ENCODE measurements at regions not wholly inside any gene's neighbourhood (a gene's known extent, or its start where the extent isn't known, plus 50 kb on each side); places are given as distances from the start of the nearest gene placed in this dataset.

DNA sequence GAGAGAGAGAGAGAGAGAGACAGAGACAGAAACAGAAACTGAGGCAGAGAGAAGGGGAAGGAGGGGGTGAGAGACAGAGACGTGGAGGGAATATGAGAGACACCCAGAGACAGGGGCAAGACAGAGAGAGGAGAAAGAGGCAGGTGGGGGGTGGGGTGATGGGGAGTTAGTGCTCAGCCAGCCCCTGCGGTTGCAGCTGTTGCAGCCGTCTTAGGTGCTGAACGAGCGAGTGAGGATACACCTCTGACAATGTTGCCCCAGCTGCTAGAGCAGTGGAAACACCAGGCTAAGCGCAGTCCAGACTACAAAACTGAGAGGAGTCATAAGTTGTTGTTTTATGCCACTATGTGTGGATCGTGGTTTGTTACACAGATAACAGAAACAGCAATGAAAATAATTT, 328.2 kb upstream of the SHH start:
- TF ChIP-seq ZFX (IDR thresholded peaks at IDR 0.05): no peak
- TF ChIP-seq, protein P1, sequence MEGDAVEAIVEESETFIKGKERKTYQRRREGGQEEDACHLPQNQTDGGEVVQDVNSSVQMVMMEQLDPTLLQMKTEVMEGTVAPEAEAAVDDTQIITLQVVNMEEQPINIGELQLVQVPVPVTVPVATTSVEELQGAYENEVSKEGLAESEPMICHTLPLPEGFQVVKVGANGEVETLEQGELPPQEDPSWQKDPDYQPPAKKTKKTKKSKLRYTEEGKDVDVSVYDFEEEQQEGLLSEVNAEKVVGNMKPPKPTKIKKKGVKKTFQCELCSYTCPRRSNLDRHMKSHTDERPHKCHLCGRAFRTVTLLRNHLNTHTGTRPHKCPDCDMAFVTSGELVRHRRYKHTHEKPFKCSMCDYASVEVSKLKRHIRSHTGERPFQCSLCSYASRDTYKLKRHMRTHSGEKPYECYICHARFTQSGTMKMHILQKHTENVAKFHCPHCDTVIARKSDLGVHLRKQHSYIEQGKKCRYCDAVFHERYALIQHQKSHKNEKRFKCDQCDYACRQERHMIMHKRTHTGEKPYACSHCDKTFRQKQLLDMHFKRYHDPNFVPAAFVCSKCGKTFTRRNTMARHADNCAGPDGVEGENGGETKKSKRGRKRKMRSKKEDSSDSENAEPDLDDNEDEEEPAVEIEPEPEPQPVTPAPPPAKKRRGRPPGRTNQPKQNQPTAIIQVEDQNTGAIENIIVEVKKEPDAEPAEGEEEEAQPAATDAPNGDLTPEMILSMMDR (conservative IDR thresholded peaks at IDR 0.05): no peak
- H3K27ac ChIP-seq: no peak overlapping the region

DNA sequence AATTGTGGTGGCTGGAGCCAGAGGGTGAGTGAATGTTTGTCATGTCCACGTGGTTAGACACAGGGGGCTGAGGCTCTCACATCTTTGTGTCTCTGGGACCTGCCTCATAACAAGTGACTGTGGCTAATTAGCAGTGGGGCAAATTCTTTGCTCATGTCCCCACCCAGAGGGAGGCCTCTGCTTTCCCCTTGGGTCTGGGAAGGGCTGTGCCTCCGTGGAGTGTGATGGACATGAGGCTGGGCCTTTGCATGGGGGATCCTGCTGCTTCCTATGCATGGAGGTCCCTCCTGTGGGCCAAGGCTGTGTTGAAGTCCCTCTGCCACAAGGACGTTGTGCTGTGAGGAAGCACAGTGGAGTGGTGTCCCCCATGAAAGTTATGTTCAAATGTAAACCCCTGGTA, 327.4 kb upstream of the SHH start:
- H3K27ac ChIP-seq: no peak overlapping the region
- TF ChIP-seq ZFX (IDR thresholded peaks at IDR 0.05): no peak
- TF ChIP-seq, protein P1 (conservative IDR thresholded peaks at IDR 0.05): no peak

DNA sequence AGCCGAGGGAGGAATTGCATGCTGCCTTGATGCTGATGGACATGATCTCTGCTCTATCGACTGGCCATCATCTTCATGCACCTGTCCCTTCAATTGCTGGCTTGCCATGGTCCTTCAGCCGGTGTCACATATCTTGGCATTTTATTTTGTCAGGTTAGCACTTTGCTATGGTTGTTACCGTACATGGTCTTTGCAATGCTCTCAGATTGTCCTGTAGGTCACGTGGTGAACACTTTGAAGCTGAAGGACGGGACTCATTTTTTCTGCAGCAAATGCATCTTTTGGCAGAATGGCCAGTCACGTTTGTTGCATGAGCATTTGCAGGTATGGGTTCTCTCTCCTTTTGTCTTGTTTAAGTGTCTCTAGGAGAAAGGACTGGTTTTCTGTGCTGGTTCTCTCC, 326.8 kb upstream of the SHH start:
- no peak overlapping the region for H3K27ac ChIP-seq
- TF ChIP-seq, protein P1 (conservative IDR thresholded peaks at IDR 0.05): no peak
- no peak for TF ChIP-seq ZFX (IDR thresholded peaks at IDR 0.05)

DNA sequence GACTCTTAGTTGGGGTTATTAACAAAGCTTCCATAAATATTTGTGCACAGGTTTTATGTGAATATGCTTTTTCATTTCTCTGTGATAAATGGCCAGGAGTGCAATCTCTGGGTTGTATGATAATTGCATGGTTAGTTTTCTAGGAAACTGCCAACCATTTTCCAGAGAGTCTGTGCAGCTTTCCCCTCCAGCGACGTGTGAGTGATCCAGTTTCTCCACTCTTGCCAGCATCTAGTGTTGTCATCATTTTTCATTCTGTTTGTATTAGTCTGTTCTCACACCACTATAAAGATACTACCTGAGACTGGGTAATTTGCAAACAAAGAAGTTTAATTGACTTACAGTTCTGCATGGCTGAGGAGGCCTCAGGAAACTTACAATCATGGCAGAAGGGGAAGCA, 319.6 kb upstream of the SHH start:
- H3K27ac ChIP-seq: no peak overlapping the region

DNA sequence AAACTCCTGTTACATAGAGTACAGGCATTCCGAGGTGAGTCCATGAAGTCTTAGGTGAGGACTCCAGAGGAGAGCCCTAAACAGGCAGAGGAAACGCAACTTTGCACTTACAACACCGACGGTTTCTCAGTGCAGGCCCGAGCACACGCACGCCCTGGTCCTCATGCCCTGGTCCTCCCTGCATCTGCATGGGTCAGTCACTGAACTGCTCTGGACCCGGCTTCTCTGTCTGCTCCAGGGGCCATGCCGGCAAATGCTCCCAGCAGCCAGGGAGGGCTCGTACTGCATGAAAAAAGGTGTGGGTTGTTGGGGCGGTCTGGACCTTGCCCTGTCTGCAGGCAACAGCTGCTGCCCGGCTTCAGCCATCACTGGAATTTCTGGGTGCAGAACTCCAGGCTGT, 317.3 kb upstream of the SHH start:
- H3K27ac ChIP-seq: no peak overlapping the region
- TF ChIP-seq, protein P1 (conservative IDR thresholded peaks at IDR 0.05): no peak
- TF ChIP-seq ZFX (IDR thresholded peaks at IDR 0.05): no peak

More for the DNA sequence above, 319.6 kb upstream of the SHH start:
- no peak for TF ChIP-seq ZFX (IDR thresholded peaks at IDR 0.05)
- TF ChIP-seq, protein P1 (conservative IDR thresholded peaks at IDR 0.05): no peak

DNA sequence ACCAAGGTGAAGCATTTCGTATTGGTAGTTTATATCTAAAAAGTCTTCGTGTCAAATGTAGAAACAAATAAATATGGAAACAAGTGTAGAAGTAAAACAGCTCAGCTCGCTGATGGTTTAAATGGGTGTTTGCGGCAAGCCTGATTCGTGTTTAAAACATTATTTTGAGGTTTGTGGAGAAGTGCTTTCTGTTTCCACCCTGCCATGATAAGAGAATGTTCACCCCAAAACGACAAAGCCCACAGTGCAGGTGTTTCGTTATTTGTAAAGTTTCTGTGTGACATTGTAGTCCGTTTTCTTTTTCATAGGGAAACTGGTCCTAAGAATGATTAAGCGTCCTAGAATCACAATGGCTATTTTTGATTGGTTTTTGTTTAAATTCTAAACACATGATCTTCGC, 316.2 kb upstream of the SHH start:
- no peak overlapping the region for H3K27ac ChIP-seq
- TF ChIP-seq, protein P1 (conservative IDR thresholded peaks at IDR 0.05): no peak
- no peak for TF ChIP-seq ZFX (IDR thresholded peaks at IDR 0.05)

DNA sequence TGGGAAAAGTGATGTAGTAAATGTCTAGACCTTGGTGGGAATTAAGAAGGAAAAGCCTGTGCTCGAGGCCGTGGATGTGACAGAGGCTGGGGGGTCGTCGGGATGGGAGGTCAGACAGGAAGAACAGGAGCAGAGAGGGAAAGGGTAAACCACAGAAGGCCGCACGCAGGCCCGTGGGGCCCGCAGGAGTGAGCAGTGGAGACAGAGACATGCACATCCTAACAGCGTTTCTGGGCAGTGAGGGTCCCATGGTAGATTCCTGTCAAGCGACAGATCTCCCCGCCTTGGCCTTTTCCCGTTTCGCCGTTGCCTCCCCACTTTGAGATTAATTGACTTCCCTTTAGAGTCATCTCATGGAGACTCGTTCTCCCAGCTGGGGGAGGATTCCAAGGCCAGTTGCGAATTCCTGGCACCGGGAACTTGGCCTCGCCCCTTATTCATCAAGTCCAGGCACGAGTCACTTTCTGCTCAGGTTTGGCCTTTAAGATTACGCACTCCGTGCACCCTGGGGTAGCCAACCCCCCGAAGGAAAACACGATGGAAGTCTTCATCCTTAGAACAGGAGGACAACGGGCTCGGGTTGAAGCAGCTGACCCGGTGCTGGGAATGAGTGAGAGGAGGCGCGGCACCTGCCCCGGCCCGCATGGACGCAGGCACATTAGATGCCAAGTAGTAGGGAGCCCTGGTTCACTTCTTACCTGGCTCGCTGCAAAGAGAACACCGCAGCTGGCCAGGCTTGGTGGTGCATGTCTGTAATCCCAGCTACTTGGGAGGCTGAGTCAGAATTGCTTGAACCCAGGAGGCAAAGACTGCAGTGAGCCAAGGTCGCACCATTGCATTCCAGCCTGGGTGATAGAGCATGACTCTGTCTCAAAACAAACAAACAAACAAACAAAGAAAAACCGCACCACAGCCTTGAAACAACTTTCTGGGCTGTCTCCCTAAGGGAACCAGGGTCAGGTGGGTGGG, 315.2 kb upstream of the SHH start:
- H3K27ac ChIP-seq: no peak overlapping the region
- TF ChIP-seq, protein P1 (conservative IDR thresholded peaks at IDR 0.05): no peak
- no peak for TF ChIP-seq ZFX (IDR thresholded peaks at IDR 0.05)

Data from C4-2B (cell line).